ENCODE measurements at regions not wholly inside any gene's neighbourhood (a gene's known extent, or its start where the extent isn't known, plus 50 kb on each side); places are given as distances from the start of the nearest gene placed in this dataset.
"Not testable (repeated sequence)": the region's sequence is repeated elsewhere in the genome, so short reads cannot be mapped to it uniquely, and the experiment has no call there.

- DNase-seq (ENCODE audit: low read depth in 2 of 2): not testable (repeated sequence)
Observed at GRCh38 chr13:58352100-58352499, 720.6 kb downstream of the PCDH17 start.

DNA sequence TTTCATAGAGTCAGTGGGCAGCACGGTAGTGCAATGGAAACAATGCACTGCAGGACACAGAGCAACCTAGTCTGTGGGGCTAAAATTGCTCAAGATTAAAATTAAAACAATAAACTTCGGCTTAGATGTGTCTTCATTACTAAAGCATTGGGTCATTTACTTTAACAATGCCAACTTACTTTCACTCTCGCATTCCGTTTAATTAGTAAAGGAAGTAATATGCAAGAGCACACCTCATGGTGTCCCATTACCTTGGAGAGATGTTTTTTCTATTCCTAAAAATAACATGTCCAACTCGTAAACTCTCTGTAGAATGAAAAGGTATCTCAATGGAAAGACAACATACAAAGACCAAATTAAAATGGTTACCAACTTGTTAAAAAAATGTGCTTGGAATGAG is 738.4 kb downstream of the PCDH17 start:
- no peak for DNase-seq (ENCODE audit: low read depth in 2 of 2)

DNA sequence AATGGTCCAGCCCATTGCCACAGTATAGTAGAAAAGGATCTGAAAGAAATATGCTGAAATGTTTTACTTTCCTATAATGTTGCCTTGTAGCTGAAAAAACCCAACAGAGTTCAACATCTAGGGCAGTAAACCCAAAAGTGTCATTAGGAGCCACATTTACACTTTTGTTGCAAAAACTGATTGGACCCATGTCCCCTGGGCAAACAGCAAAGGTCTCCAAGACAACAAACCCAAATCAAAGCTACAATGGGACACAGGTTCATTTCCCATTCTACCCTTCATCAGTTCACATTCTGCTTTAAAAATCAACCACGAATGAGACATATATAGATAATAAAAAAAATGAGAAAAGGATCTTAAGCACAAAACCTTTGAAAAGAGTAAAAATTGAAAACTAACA is 744.8 kb downstream of the PCDH17 start:
- DNase-seq (ENCODE audit: low read depth in 2 of 2): no peak

DNA sequence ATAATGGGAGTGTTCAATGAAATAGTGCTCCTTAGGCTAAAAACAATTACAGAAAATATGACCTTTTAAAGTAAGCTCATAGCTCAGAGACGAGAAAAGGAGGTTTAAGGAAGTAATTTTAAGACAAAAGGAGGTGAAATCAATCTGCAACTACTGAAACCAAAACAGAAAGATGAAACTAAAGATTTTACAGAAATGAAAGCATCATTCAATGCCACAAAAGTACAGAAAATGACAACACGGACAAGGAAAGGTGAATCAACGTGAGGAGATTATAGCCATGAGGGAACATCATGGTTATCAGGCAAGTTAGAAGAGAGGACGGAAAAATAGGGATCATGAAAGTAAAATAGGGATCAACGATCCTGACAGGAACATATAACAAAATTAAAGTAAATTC is 745.2 kb downstream of the PCDH17 start:
- no peak for DNase-seq (ENCODE audit: low read depth in 2 of 2)

DNA sequence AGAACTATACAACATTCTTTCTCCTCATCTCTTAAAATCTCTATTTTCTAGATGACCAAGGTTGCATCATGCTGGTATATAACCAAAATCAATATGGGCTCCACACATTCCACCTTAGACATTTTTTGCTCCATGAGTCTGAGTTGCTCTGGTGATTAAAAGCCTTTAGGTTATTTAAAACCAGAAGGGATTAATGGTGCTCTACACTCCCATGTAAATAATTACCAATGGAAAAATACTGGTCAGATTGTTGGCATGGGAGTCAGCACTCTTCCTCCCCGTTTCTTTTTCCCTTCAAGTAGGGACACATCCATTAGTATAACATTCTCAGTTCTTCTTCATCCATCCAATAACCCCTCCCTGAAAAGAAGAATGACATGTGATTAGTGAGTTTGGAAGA is 747.7 kb downstream of the PCDH17 start:
- DNase-seq (ENCODE audit: low read depth in 2 of 2): no peak

DNA sequence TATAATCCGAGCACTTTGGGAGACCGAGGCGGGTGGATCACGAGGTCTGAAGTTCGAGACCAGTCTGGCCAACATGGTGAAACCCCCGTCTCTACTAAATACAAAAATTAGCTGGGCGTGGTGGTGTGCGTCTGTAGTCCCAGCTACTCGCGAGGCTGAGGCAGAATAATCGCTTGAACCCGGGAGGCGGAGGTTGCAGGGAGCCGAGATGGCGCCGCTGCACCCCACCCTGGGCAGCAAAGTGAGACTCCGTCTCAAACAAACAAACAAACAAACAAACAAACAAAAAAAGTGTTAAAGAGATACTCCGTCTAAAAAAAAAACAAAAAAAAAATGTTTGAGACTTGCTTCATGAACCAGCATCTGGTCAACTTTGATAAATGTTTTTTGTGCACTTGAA is 753.8 kb downstream of the PCDH17 start:
- DNase-seq (ENCODE audit: low read depth in 2 of 2): not testable (repeated sequence)

DNA sequence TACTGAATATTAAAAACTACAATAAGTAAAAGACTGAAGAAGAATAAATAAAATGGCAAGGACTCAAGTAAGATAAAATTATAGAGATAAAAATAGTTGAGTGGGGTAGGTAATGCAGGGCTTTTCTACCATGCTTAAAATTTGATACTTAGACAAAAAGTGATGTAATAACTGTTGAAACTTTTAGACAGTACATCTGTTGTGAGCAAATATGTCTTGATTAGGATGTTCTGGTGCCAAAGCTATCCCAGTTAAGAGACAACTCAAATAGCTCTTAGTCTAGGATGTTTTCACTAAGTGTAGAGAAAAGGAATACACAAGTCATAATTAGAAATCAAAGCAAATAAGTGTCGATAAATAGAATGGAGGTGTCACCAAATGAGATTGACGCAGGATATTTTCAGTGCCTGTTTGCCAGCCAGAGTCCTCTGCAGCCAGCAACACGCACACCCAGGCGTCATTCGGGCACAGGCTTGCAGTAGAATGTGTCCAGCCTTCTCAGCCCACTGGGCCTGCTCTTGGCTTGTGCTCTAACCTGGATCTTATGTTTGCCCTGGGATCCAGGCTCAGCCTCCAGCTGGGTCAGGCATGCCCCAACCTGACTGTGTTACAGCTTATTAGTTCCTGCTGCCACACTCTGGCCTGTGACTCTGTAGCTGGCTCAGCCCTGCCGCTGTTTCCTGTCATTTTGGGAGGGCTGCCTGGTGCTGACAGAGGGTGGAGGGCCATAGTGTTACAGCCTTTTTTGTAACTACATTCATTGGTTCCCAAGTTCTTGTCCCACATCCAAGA is 766.2 kb downstream of the PCDH17 start:
- DNase-seq (ENCODE audit: low read depth in 2 of 2): no peak

GRCh38 chr13:58399263-58399662 is 767.7 kb downstream of the PCDH17 start:
- DNase-seq (ENCODE audit: low read depth in 2 of 2): no peak

DNA sequence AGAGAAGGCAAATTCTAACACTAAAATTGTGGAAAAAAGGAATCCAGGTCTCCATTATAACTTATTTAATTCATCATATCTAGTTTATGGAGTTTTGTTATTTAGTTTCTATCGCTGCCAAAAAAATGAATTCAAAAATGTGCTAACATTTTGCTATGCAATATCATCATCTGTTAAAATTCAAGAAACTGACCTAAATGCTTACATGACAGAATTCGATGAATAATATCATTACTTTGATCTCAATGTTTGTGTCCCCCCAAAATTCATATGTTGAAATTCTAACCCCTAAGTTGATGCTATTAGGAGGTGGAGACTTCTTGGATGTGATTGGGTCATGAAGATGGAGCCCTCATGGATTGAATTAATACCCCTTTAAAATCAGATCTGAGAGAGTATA is 775.0 kb downstream of the PCDH17 start:
- DNase-seq (ENCODE audit: low read depth in 2 of 2): no peak

GRCh38 chr13:58429917-58430316 is 798.4 kb downstream of the PCDH17 start:
- DNase-seq (ENCODE audit: low read depth in 2 of 2): no peak

DNA sequence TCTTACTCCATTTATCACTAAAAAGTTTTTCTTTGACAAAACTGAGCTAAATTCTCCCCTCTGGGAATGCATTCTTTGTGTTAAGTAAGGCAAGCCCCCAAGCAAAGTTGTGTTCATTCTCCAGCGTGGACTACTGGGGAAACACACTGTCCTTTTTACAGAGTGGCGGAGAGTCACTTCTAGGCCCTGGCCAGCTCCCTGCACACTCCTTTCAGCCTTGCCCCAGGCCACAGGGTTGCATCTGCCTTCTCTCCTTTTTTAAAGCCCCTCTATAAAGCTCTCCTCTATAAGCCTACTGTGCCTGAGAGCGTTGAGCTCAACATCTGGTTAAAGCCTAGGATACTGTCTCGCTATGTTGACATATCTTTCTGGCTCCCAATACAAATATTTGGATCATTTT is 803.4 kb downstream of the PCDH17 start:
- DNase-seq (ENCODE audit: low read depth in 2 of 2): no peak

GRCh38 chr13:58437427-58437826 is 805.9 kb downstream of the PCDH17 start:
- no peak for DNase-seq (ENCODE audit: low read depth in 2 of 2)

DNA sequence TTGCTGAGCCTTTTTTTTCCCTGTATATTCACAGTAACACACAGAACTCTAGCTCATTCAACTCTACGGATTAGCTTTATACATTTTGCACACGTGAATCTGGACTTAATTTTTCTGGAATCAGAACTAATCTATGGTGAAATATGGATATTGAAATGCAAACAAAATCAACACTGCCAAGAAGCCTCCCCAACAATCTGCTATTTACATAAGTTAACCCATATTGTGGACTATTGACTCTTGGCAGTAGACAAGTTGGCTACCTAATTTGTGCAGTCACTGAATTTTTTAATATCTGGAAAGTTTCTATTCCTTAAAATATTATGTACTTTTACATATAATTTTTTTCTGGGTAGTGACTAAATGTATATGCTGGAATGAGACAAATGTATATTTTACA is 815.4 kb downstream of the PCDH17 start:
- DNase-seq (ENCODE audit: low read depth in 2 of 2): no peak

DNA sequence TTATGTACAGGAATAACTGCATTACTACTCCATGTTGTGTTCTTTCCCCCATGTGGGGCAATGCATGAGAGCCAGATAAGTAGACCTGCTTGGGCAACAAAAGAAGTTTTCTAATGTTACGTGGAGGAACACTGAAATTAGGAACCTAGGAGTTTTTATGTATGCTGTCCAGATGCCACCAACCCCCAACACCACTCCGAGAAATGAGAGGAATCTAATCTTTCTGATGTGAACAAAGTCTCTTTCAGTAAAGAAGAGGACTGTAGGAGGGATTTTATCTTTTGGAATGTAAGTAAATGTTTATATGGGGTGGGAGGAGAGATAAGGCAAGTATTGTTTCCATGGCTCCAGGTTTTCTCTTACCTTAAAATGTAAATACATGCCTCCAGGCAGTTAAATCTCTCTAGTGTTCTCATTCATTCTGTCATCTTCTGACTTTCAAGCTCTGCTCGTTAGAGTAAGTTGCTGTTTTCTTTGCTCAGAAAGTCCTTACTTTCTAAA is 820.6 kb downstream of the PCDH17 start:
- no peak for DNase-seq (ENCODE audit: low read depth in 2 of 2)

- no peak for DNase-seq (ENCODE audit: low read depth in 2 of 2)
Observed at GRCh38 chr13:58455094-58455493, 823.5 kb downstream of the PCDH17 start.

- no peak for DNase-seq (ENCODE audit: low read depth in 2 of 2)
Observed at GRCh38 chr13:58461217-58461616, 829.7 kb downstream of the PCDH17 start.

GRCh38 chr13:58463841-58464240 is 832.3 kb downstream of the PCDH17 start:
- DNase-seq (ENCODE audit: low read depth in 2 of 2): no peak

- DNase-seq (ENCODE audit: low read depth in 2 of 2): no peak
Observed at GRCh38 chr13:58467176-58467575, 835.6 kb downstream of the PCDH17 start.

DNA sequence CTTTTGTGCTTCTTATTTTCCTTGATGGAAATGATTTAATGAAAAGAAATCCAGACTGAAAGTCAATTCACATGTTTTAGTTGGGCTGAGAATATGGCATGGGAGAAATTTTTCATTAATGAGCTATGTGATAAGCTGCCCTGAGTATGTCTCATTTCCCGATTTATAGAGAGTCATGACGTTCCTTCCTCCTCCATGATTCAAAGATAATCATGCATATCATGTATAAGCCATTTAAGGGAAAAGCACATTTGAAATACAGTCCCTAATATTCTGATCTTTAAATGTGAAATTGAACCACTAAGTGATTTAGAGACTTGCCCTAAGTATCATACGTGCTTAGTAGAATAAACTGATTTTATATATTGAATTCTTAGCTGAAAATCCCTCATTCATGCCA is 840.9 kb downstream of the PCDH17 start:
- no peak for DNase-seq (ENCODE audit: low read depth in 2 of 2)

DNA sequence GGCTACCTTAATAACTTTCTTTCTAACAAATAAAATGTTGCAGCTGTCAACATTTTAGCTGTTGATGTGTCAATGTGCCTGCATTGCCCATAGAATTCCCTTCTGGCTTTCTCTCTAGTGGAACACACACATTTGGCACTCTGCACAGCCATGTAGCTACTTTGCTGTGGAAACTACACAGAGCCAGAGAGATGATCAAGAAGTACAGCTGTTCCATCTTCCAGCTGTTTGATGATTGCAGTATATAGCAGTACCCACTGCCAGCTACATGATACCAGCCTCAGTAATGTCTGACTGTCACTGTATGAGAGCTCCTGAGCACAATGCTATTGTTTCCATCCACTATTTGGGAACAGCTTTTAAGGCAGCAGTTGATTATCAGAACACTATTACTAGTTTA is 843.0 kb downstream of the PCDH17 start:
- DNase-seq (ENCODE audit: low read depth in 2 of 2): no peak

GRCh38 chr13:58476206-58476918 is 844.8 kb downstream of the PCDH17 start:
- DNase-seq (ENCODE audit: low read depth in 2 of 2): no peak

DNA sequence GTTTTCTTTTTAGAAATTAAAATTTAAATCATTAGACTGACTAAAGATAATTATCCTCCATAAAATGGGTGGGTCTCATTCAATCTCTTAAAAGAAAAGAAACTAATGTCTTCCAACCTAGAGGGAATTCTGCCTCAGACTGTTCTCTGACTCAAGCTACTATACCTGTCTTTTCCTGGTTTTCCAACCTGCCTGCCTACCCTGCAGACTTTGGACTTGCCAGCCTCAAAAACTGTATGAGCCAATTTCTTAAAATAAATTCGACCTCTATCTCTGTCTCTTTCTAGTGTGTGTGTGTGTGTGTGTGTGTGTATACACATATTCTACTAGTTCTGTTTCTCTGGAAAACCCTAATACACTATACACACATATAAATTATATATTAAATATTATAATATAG is 847.3 kb downstream of the PCDH17 start:
- DNase-seq (ENCODE audit: low read depth in 2 of 2): no peak

DNA sequence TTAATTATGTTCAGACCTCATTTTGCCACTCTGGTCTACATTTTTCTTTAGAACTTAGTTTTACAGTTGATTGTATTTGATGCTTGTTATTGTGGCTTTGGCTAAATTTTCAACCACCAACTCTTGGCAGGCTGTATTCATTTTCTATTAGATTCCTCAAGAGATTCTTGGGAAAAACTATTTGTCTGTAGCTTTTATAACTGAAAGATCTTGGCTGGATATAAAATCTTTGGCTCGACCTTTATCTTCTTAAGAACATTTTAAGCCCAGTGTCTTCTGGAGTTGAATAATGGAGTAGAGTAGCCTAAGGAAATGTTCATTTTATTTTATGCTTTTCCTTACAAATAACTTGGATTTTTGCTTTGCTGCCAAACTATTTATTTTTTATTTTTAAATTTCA is 848.5 kb downstream of the PCDH17 start:
- no peak for DNase-seq (ENCODE audit: low read depth in 2 of 2)

Measured in stimulated activated CD8-positive, alpha-beta memory T cell treated with anti-CD3 and anti-CD28 coated beads, Interleukin-7, amount 100 ng/mL, for 4 hours (primary cell).